HUDEP-2 (cell line): ENCODE measurements at regions not wholly inside any gene's neighbourhood (a gene's known extent, or its start where the extent isn't known, plus 50 kb on each side); places are given as distances from the start of the nearest gene placed in this dataset.
"Not testable (repeated sequence)": the region's sequence is repeated elsewhere in the genome, so short reads cannot be mapped to it uniquely, and the experiment has no call there.

Source experiments
- DNase-seq, 76 experiments: peaks; one replicate each; lab custom pipeline; 2025; ENCODE audit not compliant: unreplicated experiment in 76 of 76; lab: John Stamatoyannopoulos, UW

DNA sequence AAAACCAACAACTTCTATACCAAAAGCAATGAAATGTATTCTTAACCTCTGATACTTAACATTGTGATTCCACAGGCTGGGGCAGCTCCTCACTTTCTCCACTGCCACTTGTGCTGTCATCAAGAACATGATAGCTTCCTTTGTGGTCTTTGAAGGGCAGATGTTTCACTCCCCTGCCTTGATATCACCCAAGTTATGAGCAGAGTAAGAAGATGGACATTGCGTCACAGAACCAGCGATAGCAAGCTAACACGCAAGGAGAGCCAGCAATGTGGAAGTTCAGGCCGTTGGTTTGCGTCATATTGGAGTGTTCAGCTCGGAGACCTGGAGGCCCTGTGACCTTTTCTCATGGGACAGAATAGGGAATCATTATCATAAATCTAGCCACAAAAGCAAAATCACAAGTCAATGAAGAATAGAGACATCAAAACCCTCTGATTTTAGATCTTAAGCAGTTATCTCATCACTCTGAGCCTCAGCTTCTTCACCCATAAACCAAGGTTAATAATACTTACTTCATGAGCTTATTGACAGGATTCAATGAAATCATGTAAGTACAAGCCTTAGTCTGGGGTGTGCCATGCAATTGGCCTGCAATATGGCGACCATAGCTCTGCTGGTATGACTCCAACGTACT is 183.8 kb upstream of the THBS1 start:
- peak in 2 of 76 experiments; percentile 10 to 37 for DNase-seq

DNA sequence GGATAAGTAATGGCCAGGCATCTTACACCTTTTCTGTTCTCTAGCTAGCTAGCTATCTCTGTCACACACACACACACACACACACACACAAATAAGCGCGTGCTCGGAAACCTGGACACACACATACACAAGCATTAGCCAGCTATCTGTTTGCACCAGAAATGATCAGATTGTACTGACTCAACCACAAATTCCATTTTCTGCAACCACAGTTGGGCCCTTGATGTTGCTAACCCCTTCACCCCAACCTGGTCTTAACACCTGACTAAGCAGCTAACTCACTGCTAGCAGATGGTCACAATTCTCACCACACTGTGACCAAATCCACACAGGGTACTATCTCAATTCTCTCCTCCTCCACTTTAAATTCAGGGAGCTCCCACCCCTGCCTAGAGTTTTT is 183.0 kb upstream of the THBS1 start:
- DNase-seq, result peak in 1 of 76 experiments; percentile 20

DNA sequence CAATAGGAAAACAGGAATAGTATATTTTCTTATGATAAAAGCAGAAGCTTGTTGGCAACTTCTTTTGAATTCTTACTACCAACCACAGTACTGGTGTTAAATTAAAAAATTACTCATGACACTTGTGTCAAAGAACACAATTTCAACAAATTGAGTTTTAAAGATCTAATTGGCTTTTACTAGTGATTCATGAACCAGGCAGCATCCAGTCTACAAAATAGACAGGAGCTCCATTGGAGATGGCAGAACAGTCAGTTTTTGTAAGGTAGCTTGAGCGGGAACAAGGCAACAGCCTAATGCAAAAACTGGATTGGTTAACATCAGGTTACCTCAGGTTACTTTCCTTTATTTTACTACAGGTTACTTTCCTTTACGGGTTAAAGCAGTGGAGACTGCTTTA is 181.3 kb upstream of the THBS1 start:
- no peak for DNase-seq

DNA sequence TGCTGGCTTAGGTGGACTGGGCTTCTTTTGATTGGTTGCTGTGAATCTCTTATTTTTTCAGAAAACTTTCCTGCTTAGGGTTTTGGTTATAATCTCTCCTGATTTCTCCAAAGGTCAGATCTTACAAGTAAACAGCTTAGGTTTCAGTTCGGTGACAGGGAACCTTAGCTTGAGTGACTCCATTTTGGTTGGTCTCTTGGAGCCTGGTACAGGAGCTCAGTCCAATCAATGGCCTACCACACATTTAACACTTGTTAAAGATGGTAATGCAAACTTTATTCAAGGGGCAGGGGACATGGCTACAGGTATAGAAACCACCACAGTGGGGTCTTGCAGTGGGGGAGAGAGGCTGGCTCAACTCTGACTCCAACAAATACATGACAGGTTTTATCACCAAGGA is 180.9 kb upstream of the THBS1 start:
- no peak for DNase-seq

DNA sequence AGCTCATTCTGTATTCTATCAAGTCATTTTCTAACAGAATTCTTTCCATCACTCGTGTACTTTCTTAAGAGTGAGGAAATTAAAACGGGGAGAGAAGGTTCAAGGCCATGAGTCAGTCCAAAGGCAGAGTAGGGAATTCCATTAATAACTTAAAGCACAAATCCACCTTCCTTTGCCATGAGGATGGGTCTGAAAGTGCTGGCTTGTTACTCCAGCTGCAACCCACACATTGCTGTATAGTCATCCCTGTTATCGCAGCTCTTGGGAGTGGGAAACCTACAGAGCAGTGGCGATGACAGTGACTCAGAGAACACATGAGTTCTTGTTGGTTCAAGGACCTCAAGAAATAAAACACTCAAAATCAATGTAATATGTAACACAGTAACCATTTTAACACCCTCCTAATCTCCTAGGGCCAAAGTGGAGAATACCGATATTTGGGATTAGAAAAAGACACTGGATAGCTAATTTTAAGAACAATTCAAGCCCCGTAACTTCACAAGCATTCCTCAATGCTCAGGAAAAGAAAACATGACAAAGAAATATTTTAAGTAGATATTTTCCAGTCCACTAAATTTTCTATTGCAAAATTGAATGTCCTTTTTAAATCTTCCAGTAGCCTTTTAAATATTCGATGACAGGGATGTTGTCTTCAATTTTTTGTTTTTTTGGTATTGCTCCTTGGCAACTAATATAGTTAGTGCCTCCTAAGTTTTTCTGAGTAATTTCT is 179.9 kb upstream of the THBS1 start:
- no peak for DNase-seq

DNA sequence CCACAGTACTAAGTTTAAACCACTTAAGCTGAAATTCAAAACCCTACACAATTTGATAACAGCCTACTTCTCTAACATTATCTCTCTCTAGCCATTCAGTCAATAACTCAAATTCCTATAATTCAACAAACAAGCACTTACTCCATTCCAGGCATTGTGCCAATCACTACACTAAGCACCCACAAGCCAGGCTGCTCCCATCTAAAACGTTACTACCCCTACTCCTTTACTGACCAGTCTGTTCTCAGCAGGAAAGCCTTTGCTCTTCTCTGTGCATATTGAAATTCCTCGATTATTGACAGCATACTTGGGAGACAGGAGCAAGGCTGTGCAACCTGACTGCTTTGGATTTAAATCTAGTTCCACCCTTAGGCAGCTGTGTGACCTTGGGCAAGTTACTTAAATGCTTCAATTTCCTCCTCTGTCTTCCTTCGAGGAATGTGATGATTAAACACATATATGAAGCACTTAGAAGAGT is 177.2 kb upstream of the THBS1 start:
- DNase-seq, result peak in 2 of 76 experiments; percentile 6 to 10

DNA sequence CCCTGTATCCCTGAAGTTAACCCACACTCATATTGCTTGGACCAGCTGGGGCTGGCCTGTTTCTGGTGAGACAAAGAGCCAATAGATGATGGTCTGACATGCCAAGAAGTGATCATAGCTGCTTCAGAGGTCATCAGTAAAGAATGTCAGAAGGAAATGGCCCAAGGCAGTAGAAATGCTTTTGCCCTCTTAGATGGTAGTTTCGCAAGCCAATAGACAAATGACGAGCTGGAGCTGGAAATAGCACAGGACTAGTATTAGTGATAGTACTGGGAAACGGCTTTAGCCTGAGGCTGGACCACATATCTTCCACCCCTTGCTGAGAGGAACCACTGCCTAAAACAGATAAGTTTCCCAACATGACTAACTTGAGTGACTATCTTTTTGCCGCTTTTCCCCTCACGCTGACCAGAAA is 176.1 kb upstream of the THBS1 start:
- DNase-seq, result peak in 1 of 76 experiments; percentile 24

DNA sequence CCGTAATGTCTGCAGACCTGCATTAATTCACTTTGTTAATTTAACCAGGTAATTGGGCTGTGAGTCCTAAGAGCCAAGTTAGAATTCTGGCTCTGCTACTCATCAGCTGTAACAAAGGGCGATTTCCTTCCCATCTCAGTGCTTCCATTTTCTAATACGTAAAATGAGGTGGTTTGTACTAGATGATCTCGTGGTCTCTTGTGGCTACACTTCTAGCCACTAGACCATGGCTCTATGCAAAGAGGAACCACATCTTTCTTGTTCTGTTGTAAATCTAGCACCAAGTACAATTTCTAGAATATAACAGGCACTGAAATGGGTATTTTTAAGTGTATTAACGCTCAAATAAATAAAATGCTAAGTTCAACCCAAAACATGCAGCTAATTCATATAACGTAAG is 174.4 kb upstream of the THBS1 start:
- no peak for DNase-seq

DNA sequence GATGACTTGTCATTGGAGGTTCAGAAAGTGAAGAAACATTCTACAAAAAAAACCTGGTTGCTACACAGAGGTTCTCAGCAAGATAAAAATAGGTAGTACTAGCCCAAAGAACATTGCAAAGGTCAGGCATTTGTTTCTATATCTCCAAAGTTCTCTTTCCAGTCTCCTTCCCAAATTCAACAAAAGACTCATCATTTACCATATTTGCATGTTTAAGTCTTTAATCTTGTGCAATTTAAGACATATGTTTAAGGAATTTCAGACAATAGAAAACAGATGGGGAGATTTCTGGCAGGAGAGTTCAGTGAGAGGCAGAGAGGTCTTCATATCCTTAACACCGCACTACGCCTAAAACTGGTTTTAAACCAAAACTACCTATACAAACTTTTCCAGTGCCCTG is 173.8 kb upstream of the THBS1 start:
- DNase-seq, result no peak

DNA sequence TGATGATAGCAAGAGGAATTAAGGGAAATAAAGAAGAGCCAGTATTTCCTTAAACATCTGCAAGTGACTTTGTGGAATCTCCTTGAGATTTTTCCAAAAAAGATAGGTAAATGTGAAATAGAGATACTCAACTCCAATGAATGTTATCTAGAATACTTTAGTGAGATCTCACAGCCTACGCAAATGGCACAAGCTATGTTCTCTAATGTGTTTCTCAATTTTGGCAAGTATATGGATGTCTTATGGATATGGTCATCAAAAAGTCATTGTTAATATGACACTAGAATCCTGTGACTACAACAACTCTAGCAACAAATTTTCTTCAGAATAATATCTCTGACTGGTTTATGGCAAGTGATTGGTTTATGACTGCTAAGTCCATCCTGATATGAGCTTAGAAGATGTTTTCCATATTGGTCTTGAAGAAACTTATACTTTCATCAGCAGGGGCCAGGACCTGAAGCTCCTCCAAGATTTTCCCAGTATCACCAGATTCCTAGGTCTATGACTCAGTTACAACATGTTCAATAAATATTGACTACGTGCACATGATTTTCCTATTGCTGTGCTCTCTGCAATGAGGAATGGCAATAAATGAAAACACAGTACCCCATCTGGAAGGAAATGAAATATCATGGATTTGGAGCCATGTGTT is 170.9 kb upstream of the THBS1 start:
- no peak for DNase-seq

DNA sequence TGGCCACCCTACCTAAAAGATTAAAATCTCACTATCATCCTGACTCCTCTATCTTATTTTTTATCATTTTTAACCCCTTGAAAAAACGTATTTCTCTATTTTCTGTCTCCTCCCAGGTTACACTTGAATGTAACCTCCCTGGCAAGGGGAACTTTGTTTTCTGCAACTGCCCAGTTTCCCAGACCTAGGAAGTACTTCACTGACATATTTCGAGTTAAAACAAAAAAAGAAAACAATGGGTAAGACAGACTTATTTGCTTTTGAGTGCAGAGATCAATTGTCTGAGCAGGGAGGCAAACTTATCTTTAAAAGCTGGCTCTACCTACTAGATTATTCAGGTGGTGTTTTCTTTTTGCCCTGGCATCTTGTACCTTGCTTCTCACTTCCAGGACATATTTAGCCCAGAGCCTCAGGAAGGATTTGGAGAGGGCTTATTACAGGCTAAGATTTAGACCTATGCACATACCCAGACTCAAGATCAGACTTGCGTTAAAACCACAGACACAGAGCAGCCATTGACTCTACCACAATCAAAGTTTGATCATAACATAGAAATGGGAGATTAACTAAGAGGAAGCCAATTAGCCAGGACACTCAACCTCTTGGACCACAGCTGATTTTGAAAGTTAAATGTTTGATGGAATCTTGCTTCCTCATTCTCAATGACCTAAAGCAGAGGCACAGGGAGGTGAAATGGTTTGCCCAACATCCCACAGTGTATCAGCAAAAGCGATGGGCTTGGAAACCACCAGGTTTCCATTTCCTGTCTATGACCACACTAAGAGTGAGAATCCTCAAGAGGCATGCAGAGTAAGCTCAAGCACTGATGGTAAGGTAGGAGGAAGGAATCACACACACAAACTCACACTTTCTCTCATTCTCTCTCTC is 169.5 kb upstream of the THBS1 start:
- DNase-seq, result no peak

DNA sequence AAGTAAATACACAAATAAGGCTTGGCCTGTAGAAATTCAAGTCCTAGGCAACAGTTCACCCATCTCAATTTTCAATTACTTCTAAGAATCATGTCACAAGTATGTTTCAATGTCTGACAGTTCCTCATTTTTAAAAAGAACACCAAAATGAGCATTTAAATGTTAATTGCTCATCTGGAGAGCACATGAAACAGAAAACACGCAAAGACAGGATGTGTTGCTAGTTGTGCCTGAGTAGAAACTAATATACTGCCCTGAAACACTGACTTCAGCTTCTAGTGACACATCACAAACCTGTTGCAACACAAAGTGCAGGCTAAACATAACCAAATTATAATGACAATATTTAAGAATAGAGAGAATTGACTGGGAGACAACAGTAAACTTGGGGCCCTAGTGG is 167.3 kb upstream of the THBS1 start:
- no peak for DNase-seq

DNA sequence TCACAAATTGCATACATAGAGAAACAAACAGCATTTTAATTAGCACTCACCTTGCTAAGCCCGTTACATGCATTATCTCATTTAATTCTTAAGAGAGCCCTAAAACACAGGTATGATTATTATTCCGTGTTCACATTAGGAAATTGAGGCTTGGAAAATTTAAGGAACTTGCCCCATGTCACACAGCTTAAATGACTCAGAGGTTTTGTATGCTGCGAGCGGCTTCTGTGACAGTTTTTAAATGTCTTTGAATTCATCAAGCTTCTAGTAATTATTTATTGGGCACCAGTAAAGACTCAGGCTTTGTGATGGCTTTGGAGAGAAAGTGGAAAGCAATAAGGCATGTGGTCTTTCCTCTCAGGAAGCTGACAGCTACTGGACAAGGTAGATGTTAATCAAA is 166.7 kb upstream of the THBS1 start:
- no peak for DNase-seq

DNA sequence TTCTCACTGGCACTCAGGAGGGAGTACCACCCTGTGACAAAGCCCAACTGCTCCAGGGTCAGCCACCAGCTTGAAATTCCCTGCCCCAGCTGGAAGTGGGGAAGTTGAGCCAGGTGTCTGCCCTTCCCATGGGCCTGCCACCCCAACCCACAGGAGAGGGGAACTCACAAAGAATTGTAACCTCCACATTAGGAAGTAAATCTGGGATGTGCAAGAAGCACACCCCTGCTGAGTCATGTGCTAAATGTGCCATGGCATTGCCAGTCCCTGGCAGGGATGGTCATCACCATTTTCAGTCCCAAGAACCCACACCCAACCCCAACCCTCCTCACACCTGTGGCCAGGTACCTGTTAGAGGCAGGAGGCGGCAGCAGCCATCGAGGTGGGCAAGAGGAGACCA is 165.2 kb upstream of the THBS1 start:
- no peak for DNase-seq

DNA sequence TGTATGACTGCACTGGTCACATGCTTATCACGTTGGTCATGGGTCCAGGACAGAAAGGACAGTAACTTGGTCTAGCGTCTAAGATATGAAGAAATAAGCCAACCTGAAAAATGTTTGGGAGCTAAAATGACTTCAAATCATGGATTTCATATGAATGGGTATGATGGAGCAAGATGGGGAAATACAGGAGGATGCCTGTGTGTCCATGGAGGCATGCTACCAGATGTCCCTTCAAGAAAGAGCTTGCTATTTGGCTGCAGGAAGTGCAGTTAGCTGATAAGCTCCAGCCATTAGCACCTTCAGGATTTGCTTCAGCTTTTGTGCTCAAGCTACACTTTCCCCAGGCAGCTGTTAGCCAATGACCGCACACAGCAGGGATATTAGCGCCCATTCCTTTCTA is 164.6 kb upstream of the THBS1 start:
- DNase-seq, result no peak

DNA sequence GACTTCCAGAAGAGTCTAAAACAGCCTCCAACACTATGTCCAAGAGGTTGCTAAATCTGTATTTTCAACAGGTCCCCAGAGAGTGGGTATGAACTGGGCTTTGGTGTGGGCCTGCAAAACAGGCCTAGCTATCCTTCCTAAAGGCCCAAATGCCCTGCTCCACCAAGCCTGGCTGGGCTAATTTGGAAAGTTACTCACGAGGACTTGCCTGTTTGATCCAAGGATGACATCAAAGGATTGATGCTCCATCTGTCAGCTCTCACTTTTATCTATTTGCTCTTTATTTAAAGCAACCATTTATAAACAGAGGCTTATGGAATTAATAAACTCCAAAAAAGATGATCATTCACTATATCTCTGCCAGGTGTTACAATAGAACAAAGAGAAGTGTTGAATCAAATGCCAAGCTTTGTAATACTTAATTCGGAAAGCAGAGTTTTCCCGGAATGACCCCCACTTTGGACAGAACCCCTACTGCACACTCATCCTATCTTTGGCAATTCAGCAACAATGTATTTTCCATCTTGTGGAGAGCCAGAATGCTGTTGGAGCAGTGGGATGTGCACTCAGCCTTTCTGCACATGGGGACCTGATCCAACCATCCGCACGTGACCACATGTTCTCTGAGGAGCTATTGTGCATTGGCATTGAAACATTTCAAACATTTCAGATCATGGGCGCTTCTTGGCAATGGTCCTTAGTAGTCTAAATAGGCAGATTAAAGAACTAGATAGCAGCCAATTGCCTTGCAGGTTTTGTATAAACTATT is 163.3 kb upstream of the THBS1 start:
- no peak for DNase-seq

DNA sequence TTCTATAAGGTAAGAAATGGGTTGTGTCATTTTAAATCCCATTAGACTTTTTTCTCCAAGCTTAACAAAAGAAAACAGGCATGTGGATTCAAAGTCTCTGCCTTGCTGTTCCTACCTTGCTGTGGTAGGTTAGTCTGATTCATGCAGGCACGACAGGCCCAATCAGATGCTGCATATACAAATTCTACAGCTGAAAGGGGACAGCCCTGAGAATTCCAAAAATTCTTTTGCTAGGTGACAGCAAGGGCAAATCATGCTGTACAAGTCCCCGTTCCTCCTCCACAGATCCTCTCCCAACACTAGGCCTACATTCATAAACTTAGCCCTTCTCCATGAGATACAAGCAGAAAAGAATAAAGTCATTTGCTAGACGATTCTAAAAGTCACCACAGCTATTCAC is 161.2 kb upstream of the THBS1 start:
- DNase-seq, result no peak

DNA sequence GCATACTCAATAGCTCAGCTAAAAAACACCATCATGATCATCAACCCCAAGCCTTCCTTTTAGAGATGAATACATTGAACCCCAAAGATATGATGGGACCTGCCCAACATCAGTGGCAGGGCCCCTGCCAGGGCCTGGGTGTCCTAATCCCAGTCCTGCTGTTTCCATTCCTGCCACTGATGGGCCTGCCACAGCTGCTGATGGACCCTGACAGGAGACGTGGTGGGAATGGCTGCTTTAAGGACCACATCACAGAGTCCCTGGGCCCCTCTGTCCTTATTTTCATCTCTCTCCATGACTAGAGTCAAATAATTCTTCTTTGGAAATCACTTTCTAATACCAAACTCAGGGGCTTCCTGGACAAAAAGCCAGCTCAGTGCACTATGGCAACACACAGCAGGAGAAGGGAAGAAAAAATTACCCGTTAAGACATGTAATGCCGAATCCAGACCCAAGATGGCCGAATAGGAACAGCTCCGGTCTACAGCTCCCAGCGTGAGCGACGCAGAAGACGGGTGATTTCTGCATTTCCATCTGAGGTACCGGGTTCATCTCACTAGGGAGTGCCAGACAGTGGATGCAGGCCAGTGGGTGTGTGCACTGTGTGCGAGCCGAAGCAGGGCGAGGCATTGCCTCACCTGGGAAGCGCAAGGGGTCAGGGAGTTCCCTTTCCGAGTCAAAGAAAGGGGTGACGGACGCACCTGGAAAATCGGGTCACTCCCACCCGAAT is 160.6 kb upstream of the THBS1 start:
- not testable (repeated sequence) for DNase-seq

DNA sequence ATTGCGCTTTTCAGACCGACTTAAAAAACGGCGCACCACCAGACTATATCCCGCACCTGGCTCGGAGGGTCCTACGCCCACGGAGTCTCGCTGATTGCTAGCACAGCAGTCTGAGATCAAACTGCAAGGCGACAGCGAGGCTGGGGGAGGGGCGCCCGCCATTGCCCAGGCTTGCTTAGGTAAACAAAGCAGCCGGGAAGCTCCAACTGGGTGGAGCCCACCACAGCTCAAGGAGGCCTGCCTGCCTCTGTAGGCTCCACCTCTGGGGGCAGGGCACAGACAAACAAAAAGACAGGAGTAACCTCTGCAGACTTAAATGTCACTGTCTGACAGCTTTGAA is 160.1 kb upstream of the THBS1 start:
- DNase-seq, result not testable (repeated sequence)
